ENCODE measurements at regions not wholly inside any gene's neighbourhood (a gene's known extent, or its start where the extent isn't known, plus 50 kb on each side); places are given as distances from the start of the nearest gene placed in this dataset.

GRCh38 chr1:173118404-173118803, 67.7 kb upstream of the TNFSF18 start:
- no peak overlapping the region for H3K27ac Mint-ChIP-seq (ENCODE audit: unreplicated experiment)
- H3K4me3 Mint-ChIP-seq (ENCODE audit: unreplicated experiment) = no peak overlapping the region
- TF ChIP-seq, protein P1, sequence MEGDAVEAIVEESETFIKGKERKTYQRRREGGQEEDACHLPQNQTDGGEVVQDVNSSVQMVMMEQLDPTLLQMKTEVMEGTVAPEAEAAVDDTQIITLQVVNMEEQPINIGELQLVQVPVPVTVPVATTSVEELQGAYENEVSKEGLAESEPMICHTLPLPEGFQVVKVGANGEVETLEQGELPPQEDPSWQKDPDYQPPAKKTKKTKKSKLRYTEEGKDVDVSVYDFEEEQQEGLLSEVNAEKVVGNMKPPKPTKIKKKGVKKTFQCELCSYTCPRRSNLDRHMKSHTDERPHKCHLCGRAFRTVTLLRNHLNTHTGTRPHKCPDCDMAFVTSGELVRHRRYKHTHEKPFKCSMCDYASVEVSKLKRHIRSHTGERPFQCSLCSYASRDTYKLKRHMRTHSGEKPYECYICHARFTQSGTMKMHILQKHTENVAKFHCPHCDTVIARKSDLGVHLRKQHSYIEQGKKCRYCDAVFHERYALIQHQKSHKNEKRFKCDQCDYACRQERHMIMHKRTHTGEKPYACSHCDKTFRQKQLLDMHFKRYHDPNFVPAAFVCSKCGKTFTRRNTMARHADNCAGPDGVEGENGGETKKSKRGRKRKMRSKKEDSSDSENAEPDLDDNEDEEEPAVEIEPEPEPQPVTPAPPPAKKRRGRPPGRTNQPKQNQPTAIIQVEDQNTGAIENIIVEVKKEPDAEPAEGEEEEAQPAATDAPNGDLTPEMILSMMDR (IDR thresholded peaks at IDR 0.05) = no peak
- no peaks in the 10 kb centered on the region for H3K36me3 Mint-ChIP-seq (ENCODE audit: low read depth)
- no peaks in the 10 kb centered on the region for H3K27me3 Mint-ChIP-seq (ENCODE audit: low read depth)
- H3K9me3 Mint-ChIP-seq (ENCODE audit: low read depth) = no peaks in the 10 kb centered on the region
- H3K4me1 Mint-ChIP-seq (ENCODE audit: low read depth) = peaks cover 14% of the 10 kb centered on the region
- DNase-seq (ENCODE audit: low spot score) = no peak

GRCh38 chr1:173117761-173118160, 67.0 kb upstream of the TNFSF18 start:
- TF ChIP-seq, protein P1 (IDR thresholded peaks at IDR 0.05) = no peak
- H3K36me3 Mint-ChIP-seq (ENCODE audit: low read depth) = no peaks in the 10 kb centered on the region
- peaks cover 8% of the 10 kb centered on the region for H3K4me1 Mint-ChIP-seq (ENCODE audit: low read depth)
- no peaks in the 10 kb centered on the region for H3K27me3 Mint-ChIP-seq (ENCODE audit: low read depth)
- no peak overlapping the region for H3K27ac Mint-ChIP-seq (ENCODE audit: unreplicated experiment)
- DNase-seq (ENCODE audit: low spot score) = no peak
- no peaks in the 10 kb centered on the region for H3K9me3 Mint-ChIP-seq (ENCODE audit: low read depth)
- H3K4me3 Mint-ChIP-seq (ENCODE audit: unreplicated experiment) = no peak overlapping the region

DNA sequence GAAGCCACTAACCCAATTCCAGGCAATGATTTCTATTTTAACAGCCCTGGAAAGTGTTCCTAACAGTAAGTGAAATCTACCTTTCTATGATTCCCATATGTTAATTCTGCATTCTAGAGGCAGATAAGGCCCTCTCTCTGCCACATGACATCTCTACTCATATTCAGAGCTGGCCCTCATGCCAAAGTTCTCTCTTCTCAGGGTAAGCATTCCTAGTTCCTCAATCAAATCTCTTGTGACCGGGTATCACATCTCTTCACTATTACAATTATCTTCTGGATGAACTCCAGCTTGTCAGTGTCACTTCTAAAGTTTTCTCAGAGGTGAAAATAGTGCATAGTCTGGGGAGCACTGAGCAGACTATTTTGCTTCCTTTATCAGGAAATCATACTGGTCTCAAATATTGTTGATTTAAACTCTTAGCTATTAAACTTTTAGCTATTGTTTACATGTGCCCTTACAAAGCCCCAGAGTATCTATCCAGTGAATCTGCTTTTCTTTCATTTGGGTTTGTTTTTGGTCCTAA, 66.4 kb upstream of the TNFSF18 start:
- H3K27me3 Mint-ChIP-seq (ENCODE audit: low read depth) = no peaks in the 10 kb centered on the region
- no peak for DNase-seq (ENCODE audit: low spot score)
- no peak overlapping the region for H3K27ac Mint-ChIP-seq (ENCODE audit: unreplicated experiment)
- peaks cover 2% of the 10 kb centered on the region for H3K4me1 Mint-ChIP-seq (ENCODE audit: low read depth)
- TF ChIP-seq, protein P1 (IDR thresholded peaks at IDR 0.05) = no peak
- no peak overlapping the region for H3K4me3 Mint-ChIP-seq (ENCODE audit: unreplicated experiment)
- no peaks in the 10 kb centered on the region for H3K36me3 Mint-ChIP-seq (ENCODE audit: low read depth)
- H3K9me3 Mint-ChIP-seq (ENCODE audit: low read depth) = no peaks in the 10 kb centered on the region

GRCh38 chr1:173114346-173114745, 63.6 kb upstream of the TNFSF18 start:
- no peak for DNase-seq (ENCODE audit: low spot score)
- TF ChIP-seq, protein P1 (IDR thresholded peaks at IDR 0.05) = no peak

DNA sequence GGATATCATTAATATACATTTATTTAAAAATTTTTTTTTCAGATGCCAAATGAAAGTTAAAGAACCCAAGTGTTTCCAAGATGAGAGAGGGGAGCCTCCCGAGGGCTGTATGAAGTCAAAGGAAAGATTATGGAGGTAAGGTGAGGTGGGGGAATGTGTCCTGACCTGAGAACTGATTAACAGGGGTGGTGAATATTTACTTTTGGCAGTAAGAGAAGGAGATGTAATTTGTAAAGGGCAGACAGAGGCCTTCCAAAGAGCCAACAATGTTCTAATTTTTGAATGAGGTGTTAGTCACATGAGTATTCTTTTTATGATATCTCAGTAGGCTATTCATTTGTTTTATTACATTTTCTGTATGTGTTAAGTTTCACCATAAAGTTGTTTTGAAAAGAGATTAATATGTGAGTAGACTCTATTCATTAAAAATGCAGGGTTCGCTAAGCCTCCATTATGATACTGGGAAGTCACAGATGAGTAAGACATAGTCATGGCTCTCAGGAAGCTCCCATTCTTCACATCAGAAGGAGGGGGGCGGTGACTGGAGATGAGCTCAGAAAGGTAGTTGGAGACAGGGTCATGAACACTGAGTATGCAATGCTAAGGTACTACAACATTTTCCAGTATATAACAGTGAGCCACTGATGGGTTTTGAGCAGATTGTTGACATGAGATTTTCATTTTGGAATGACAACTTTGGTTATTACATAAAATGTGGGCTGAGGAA, 62.4 kb upstream of the TNFSF18 start:
- no peak for DNase-seq (ENCODE audit: low spot score)
- Mint-ChIP-seq H3K4me1 (ENCODE audit: low read depth) (peaks cover 2% of the 10 kb centered on the region), H3K4me3 (ENCODE audit: unreplicated experiment) (no peak overlapping the region), H3K36me3 (ENCODE audit: low read depth) (no peaks in the 10 kb centered on the region), H3K9me3 (ENCODE audit: low read depth) (peaks cover 4% of the 10 kb centered on the region), H3K27me3 (ENCODE audit: low read depth) (no peaks in the 10 kb centered on the region), H3K27ac (ENCODE audit: unreplicated experiment) (no peak overlapping the region)
- TF ChIP-seq, protein P1 (IDR thresholded peaks at IDR 0.05) = no peak

More at GRCh38 chr1:173114346-173114745, 63.6 kb upstream of the TNFSF18 start:
- no peak overlapping the region for H3K27ac Mint-ChIP-seq (ENCODE audit: unreplicated experiment)
- H3K4me1 Mint-ChIP-seq (ENCODE audit: low read depth) = peaks cover 2% of the 10 kb centered on the region
- no peaks in the 10 kb centered on the region for H3K9me3 Mint-ChIP-seq (ENCODE audit: low read depth)
- no peaks in the 10 kb centered on the region for H3K36me3 Mint-ChIP-seq (ENCODE audit: low read depth)
- no peak overlapping the region for H3K4me3 Mint-ChIP-seq (ENCODE audit: unreplicated experiment)
- no peaks in the 10 kb centered on the region for H3K27me3 Mint-ChIP-seq (ENCODE audit: low read depth)
